ENCODE measurements at regions not wholly inside any gene's neighbourhood (a gene's known extent, or its start where the extent isn't known, plus 50 kb on each side); places are given as distances from the start of the nearest gene placed in this dataset.
"Not testable (repeated sequence)": the region's sequence is repeated elsewhere in the genome, so short reads cannot be mapped to it uniquely, and the experiment has no call there.

DNA sequence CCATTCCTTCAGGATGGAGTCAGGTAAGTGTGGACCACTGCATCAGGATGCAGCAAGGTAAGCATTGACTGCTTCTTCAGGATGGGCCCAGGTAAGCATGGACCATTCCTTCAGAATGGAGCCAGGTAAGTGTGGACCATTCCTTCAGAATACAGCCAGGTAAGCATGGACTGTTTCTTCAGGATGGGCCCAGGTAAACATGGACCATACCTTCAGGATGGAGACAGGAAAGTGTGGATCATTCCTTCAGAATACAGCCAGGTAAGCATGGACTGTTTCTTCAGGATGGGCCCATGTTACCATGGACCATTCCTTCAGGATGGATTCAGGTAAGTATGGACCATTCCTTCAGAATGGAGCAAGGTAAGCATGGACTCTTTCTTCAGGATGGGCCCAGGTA is 89.4 kb upstream of the SPACA7 start:
- DNase-seq = not testable (repeated sequence)

DNA sequence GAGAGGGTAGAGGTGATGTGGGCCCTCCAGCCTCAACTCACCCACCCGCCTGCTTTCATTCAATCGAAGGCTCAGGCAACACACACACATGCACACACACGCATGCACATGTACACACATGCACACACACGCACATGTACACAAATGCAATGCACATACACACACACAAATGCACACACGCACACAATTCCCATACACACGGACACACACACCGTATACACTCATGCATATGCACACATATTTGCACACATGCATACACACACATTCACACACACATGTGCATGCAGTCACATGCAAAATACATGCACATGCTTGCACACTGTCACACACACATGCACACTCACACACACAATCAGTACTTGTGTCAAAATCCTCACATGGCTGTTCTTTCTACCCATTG is 55.9 kb upstream of the SPACA7 start:
- no peak for DNase-seq

DNA sequence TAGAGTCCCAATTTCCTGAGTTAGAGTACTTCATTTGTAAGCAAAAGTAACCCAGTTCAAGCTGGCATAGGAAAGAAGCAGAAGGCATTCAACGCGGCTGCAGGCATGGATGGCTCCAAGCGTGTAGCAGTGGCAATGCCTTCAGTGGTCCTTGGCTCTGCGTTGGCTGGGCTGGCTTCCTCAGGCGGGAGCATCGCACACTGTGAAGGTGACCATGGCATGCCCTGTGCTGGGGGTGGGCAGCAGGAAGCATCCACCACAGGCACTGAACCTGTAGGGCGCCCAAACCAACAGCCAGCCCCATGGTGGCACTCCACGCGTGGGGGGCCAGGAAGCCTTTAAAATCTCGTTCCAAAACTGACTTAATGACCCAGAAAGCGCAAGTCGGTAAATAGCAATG is 53.6 kb upstream of the SPACA7 start:
- DNase-seq = no peak

- no peak for DNase-seq
Measured at GRCh38 chr13:112324116-112324515, 52.0 kb upstream of the SPACA7 start.

GRCh38 chr13:112325142-112325808 is 50.9 kb upstream of the SPACA7 start:
- no peak for DNase-seq

GRCh38 chr13:112325920-112326645 is 50.1 kb upstream of the SPACA7 start:
- no peak for DNase-seq
